IMR-90 (cell line): ENCODE measurements at regions not wholly inside any gene's neighbourhood (a gene's known extent, or its start where the extent isn't known, plus 50 kb on each side); places are given as distances from the start of the nearest gene placed in this dataset.
"Not testable (repeated sequence)": the region's sequence is repeated elsewhere in the genome, so short reads cannot be mapped to it uniquely, and the experiment has no call there.

Experiments
- ATAC-seq: fragments of 200-7000 bp; cut with Tn5 transposase; 2 replicates; pipeline ENCODE4 v1.9.1; 2020; ENCODE audit warnings: low read depth, mild to moderate bottlenecking, moderate library complexity
- BruUV-seq: library from RNA; stranded (reverse); fragments of 400-500 nt; replicated peaks from 2 replicates; lab custom pipeline; 2021; lab: Mats Ljungman, UMichigan
- CTCF ChIA-PET: fragments of 300-600 bp; formaldehyde crosslinking; extraction: SDS; loops from one replicate; lab custom pipeline; 2021; ENCODE audit warnings: antibody characterized with exemption; lab: Yijun Ruan, JAX
- POLR2A ChIA-PET: fragments of 300-600 bp; sonication (Branson Sonifier 250); formaldehyde crosslinking; loops from one replicate; lab custom pipeline; 2022; ENCODE audit warnings: antibody characterized with exemption; ENCODE audit not compliant: unreplicated experiment; lab: Charles Lee
- DNase-seq: peaks from one replicate; pipeline ENCODE4 v3.0.0; 2013
- H2AFZ ChIP-seq: replicated peaks from 2 replicates; pipeline ENCODE3; 2013; ENCODE audit warnings: low read length, mild to moderate bottlenecking; ENCODE audit not compliant: poor library complexity
- H2AK5ac ChIP-seq: 2 replicates; pipeline ENCODE4 v1.6.1; 2013; ENCODE audit warnings: low read depth, low read length, inconsistent platforms
- H2AK9ac ChIP-seq: replicated peaks from 2 replicates; pipeline ENCODE3; 2013; ENCODE audit warnings: mild to moderate bottlenecking, low read depth, low read length, moderate library complexity; ENCODE audit not compliant: poor library complexity
- H2BK120ac ChIP-seq: 2 replicates; pipeline ENCODE4 v1.6.1; 2013; ENCODE audit warnings: low read depth, low read length, inconsistent platforms
- H2BK15ac ChIP-seq: 3 replicates; pipeline ENCODE4 v1.6.1; 2013; ENCODE audit warnings: low read depth, low read length, inconsistent platforms
- H2BK20ac ChIP-seq: 2 replicates; pipeline ENCODE4 v1.6.1; 2013; ENCODE audit warnings: low read depth, mild to moderate bottlenecking, inconsistent platforms, low read length, moderate library complexity
- H2BK5ac ChIP-seq: 2 replicates; pipeline ENCODE4 v1.6.1; 2013; ENCODE audit warnings: mild to moderate bottlenecking, low read depth, low read length, inconsistent platforms; ENCODE audit not compliant: poor library complexity, severe bottlenecking
- H3K14ac ChIP-seq: replicated peaks from 2 replicates; pipeline ENCODE4 v1.6.1; 2013; ENCODE audit warnings: low read depth, low read length, inconsistent platforms
- H3K18ac ChIP-seq: 2 replicates; pipeline ENCODE4 v1.6.1; 2013; ENCODE audit warnings: low read depth, low read length, control low read depth
- H3K23ac ChIP-seq: 2 replicates; pipeline ENCODE4 v1.6.1; 2013; ENCODE audit warnings: low read depth, low read length, inconsistent platforms
- H3K27ac ChIP-seq: 2 replicates; pipeline ENCODE4 v1.5.1; 2013; ENCODE audit warnings: mild to moderate bottlenecking, control low read depth, low read length; ENCODE audit not compliant: insufficient read depth
- H3K27me3 ChIP-seq: 2 replicates; pipeline ENCODE4 v1.6.1; 2013; ENCODE audit warnings: low read length; ENCODE audit not compliant: control insufficient read depth, insufficient read depth
- H3K36me3 ChIP-seq: 2 replicates; pipeline ENCODE4 v1.6.1; 2013; ENCODE audit warnings: low read length, mixed read lengths; ENCODE audit not compliant: control insufficient read depth, insufficient read depth
- H3K4ac ChIP-seq: 2 replicates; pipeline ENCODE4 v1.6.1; 2013; ENCODE audit warnings: low read depth, low read length, inconsistent platforms
- H3K4me1 ChIP-seq: 2 replicates; pipeline ENCODE4 v1.6.1; 2013; ENCODE audit warnings: low read length, mixed read lengths; ENCODE audit not compliant: control insufficient read depth, insufficient read depth
- H3K4me2 ChIP-seq: 2 replicates; pipeline ENCODE4 v1.6.1; 2013; ENCODE audit warnings: low read depth, mild to moderate bottlenecking, control low read depth, low read length, moderate library complexity
- H3K4me3 ChIP-seq: 2 replicates; pipeline ENCODE4 v1.5.1; 2013; ENCODE audit warnings: low read depth, mild to moderate bottlenecking, control low read depth, low read length, moderate library complexity; ENCODE audit not compliant: insufficient read depth
- H3K56ac ChIP-seq: 2 replicates; pipeline ENCODE4 v1.6.1; 2013; ENCODE audit warnings: low read length, inconsistent platforms; ENCODE audit not compliant: insufficient read depth; ENCODE audit errors: extremely low read depth
- H3K79me1 ChIP-seq, 2 experiments: 2 replicates each; pipeline ENCODE4 v1.6.1; 2013; ENCODE audit warnings: low read length in 2 of 2, inconsistent platforms in 1 of 2, low read depth in 1 of 2
- H3K9ac ChIP-seq: 2 replicates; pipeline ENCODE4 v1.6.1; 2013; ENCODE audit warnings: low read depth, low read length, control low read depth
- H3K9me1 ChIP-seq: 2 replicates; pipeline ENCODE4 v1.6.1; 2013; ENCODE audit warnings: low read length, inconsistent platforms; ENCODE audit not compliant: insufficient read depth
- H3K9me3 ChIP-seq: 2 replicates; pipeline ENCODE4 v1.6.1; 2013; ENCODE audit warnings: low read length; ENCODE audit not compliant: control insufficient read depth, insufficient read depth
- H4K20me1 ChIP-seq: 2 replicates; pipeline ENCODE4 v1.6.1; 2013; ENCODE audit warnings: low read length, inconsistent platforms; ENCODE audit not compliant: insufficient read depth
- H4K5ac ChIP-seq: 2 replicates; pipeline ENCODE4 v1.6.1; 2013; ENCODE audit warnings: mild to moderate bottlenecking, low read depth, low read length, control low read depth
- H4K8ac ChIP-seq, 2 experiments: 2 replicates each; pipeline ENCODE4 v1.6.1; 2013; ENCODE audit warnings: low read depth in 2 of 2, low read length in 2 of 2, control low read depth in 1 of 2, inconsistent platforms in 1 of 2
- H4K91ac ChIP-seq: 2 replicates; pipeline ENCODE4 v1.6.1; 2013; ENCODE audit warnings: low read depth, low read length, inconsistent platforms; ENCODE audit not compliant: insufficient read depth
- WGBS, 2 experiments: methylation state at CpG; one replicate each; pipeline versions ENCODE4 v1.1.5 to v1.1.7; 2013; ENCODE audit warnings: missing lambda C conversion rate in 2 of 2; ENCODE audit not compliant: insufficient read length in 1 of 2; ENCODE audit errors: extremely low coverage in 2 of 2; 5-methylcytosine and 5-hydroxymethylcytosine counted together
- dilution Hi-C: fragments of 300-500 bp; cut with HindIII; formaldehyde crosslinking; loops from one replicate; pipeline ENCODE4 v1.14.3; 2018; ENCODE audit warnings: low sequenced_read_pairs; ENCODE audit not compliant: unreplicated experiment
- in situ Hi-C: fragments of 300-500 bp; cut with MboI; formaldehyde crosslinking; loops from 3 replicates; pipeline ENCODE4 v1.14.3; 2019; ENCODE audit warnings: low sequenced_read_pairs, inconsistent platforms, mixed read lengths
- intact Hi-C: fragments of 100-400 bp; cut with micrococcal nuclease; formaldehyde crosslinking; loops from 2 replicates; pipeline ENCODE4 v1.10.0; 2022

DNA sequence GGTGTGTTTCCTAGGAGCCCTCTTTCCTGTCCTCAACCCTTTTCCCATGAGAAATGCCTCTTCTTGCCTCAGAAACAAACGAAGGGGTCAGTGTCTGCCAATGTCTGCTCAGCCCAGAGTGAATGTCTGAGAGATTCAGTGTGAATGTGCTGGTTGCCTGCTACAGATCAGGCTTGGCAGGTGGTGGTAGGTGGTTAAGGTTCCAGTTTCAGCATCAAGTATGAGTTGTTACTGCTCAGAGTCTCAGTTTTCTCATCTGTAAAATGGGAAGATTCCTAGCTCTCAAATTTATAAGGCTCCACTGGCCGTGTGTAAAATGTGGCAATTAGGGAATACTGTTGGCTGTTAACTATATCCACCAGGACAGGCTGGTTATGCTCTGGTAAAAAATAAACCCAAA is 96.3 kb upstream of the PLGLB2 start:
- H3K4me1 ChIP-seq, H3K9ac ChIP-seq, H3K9me3 ChIP-seq, H2BK5ac ChIP-seq, H3K4me2 ChIP-seq, BruUV-seq, H2AFZ ChIP-seq, H3K4me3 ChIP-seq, H3K36me3 ChIP-seq, H2BK120ac ChIP-seq, dilution Hi-C loops, H4K8ac ChIP-seq, H4K91ac ChIP-seq, ATAC-seq, H2AK9ac ChIP-seq, H3K79me1 ChIP-seq, H2AK5ac ChIP-seq, H3K27me3 ChIP-seq, CTCF ChIA-PET, H3K9me1 ChIP-seq, H3K56ac ChIP-seq, H4K20me1 ChIP-seq, H3K23ac ChIP-seq, H4K5ac ChIP-seq, H3K18ac ChIP-seq, H3K14ac ChIP-seq, H3K27ac ChIP-seq, H2BK15ac ChIP-seq, H2BK20ac ChIP-seq, in situ Hi-C loops, H3K4ac ChIP-seq, intact Hi-C loops, POLR2A ChIA-PET, DNase-seq: not testable (repeated sequence)
- no CpG with 5 or more reads among the region's 2 CpGs for WGBS, 2 experiments

DNA sequence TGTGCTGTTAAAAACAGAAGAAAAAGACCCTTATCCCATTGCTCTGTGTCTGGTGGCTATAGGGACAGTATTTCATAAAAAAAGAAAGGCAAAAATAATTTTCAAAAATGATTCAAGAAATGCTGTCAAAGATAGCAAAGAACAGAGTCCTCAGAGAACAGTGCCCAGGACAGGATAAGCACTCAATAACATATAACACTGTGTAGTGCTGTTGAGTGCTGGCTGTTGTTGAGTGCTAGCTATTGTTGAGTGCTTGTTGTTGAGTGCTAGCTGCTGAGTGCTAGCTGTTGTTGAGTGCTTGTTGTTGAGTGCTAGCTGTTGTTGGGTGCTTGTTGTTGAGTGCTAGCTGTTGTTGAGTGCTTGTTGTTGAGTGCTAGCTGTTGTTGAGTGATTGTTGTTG is 94.5 kb upstream of the PLGLB2 start:
- H4K91ac ChIP-seq, CTCF ChIA-PET, H3K9me1 ChIP-seq, intact Hi-C loops, H3K9ac ChIP-seq, H3K9me3 ChIP-seq, H3K23ac ChIP-seq, H2BK5ac ChIP-seq, H3K56ac ChIP-seq, H3K18ac ChIP-seq, H2BK120ac ChIP-seq, H2BK15ac ChIP-seq, BruUV-seq, H3K4me2 ChIP-seq, H4K8ac ChIP-seq, H3K27ac ChIP-seq, H2AK9ac ChIP-seq, DNase-seq, H4K5ac ChIP-seq, H2AK5ac ChIP-seq, POLR2A ChIA-PET, H4K20me1 ChIP-seq, H3K79me1 ChIP-seq, H3K4ac ChIP-seq, ATAC-seq, H3K36me3 ChIP-seq, H3K4me3 ChIP-seq, H2AFZ ChIP-seq, H3K14ac ChIP-seq, H3K27me3 ChIP-seq, dilution Hi-C loops, H3K4me1 ChIP-seq, H2BK20ac ChIP-seq, in situ Hi-C loops: not testable (repeated sequence)
